PC-9 (cell line): ENCODE measurements at regions not wholly inside any gene's neighbourhood (a gene's known extent, or its start where the extent isn't known, plus 50 kb on each side); places are given as distances from the start of the nearest gene placed in this dataset.

Experiments used
- BruUV-seq: library from RNA; stranded (reverse); fragments of 400-500 nt; replicated peaks from 2 replicates; lab custom pipeline; 2021; lab: Mats Ljungman, UMichigan
- CTCF ChIA-PET: fragments of 300-600 bp; sonication (Branson Sonifier 250); formaldehyde crosslinking; loops from one replicate; lab custom pipeline; 2022; ENCODE audit warnings: antibody characterized with exemption; lab: Charles Lee
- POLR2A ChIA-PET: fragments of 300-600 bp; sonication (Branson Sonifier 250); formaldehyde crosslinking; loops from one replicate; lab custom pipeline; 2022; ENCODE audit warnings: antibody characterized with exemption; ENCODE audit not compliant: unreplicated experiment; lab: Charles Lee
- DNase-seq, 2 experiments: peaks; one replicate each; pipeline versions ENCODE4 v3.0.0 to v3.0.0-alpha.2; 2015 to 2022; ENCODE audit warnings: mixed read lengths in 1 of 2
- H2AFZ ChIP-seq: fragments of 200-600 bp; sonication (generic); 2 replicates; pipeline ENCODE4 v1.8.1; 2017; ENCODE audit warnings: antibody characterized with exemption
- H3F3A ChIP-seq: fragments of 200-600 bp; sonication (generic); 2 replicates; pipeline ENCODE4 v1.8.1; 2017; ENCODE audit warnings: antibody characterized with exemption, mild to moderate bottlenecking, low read depth; ENCODE audit not compliant: insufficient read depth
- H3K27ac ChIP-seq: fragments of 200-600 bp; sonication (generic); 2 replicates; pipeline ENCODE4 v1.6.1; 2016; ENCODE audit warnings: mixed run types
- H3K27me3 ChIP-seq: fragments of 200-600 bp; sonication (generic); 2 replicates; pipeline ENCODE4 v1.6.1; 2016; ENCODE audit warnings: low read depth, mixed run types; ENCODE audit not compliant: insufficient read depth
- H3K36me3 ChIP-seq: fragments of 200-600 bp; sonication (generic); 2 replicates; pipeline ENCODE4 v1.6.1; 2016; ENCODE audit warnings: low read depth, mixed run types
- H3K4me1 ChIP-seq: fragments of 200-600 bp; sonication (generic); replicated peaks from 2 replicates; pipeline ENCODE4 v1.6.1; 2016; ENCODE audit warnings: mixed run types; ENCODE audit not compliant: insufficient read depth
- H3K4me2 ChIP-seq: fragments of 200-600 bp; sonication (generic); 2 replicates; pipeline ENCODE4 v1.6.1; 2017; ENCODE audit warnings: mixed run types
- H3K4me3 ChIP-seq: fragments of 200-600 bp; sonication (generic); 2 replicates; pipeline ENCODE4 v1.6.1; 2016; ENCODE audit warnings: mixed run types
- H3K79me2 ChIP-seq: fragments of 200-600 bp; sonication (generic); 2 replicates; pipeline ENCODE4 v1.6.1; 2017; ENCODE audit warnings: low read depth, mixed run types
- H3K9me2 ChIP-seq: fragments of 200-600 bp; sonication (generic); 2 replicates; pipeline ENCODE4 v1.8.1; 2017; ENCODE audit warnings: mild to moderate bottlenecking; ENCODE audit not compliant: insufficient read depth
- H3K9me3 ChIP-seq: fragments of 200-600 bp; sonication (generic); 2 replicates; pipeline ENCODE4 v1.8.1; 2016; ENCODE audit warnings: low read depth; ENCODE audit not compliant: insufficient read depth
- H4K20me1 ChIP-seq: fragments of 200-600 bp; sonication (generic); 2 replicates; pipeline ENCODE4 v1.8.1; 2017; ENCODE audit not compliant: insufficient read depth
- CTCF ChIP-seq: fragments of 200-600 bp; sonication (generic); conservative IDR thresholded peaks from 2 replicates; pipeline ENCODE4 v1.6.1; 2017; ENCODE audit warnings: mixed run types, antibody characterized with exemption, mild to moderate bottlenecking, moderate library complexity
- EZH2 ChIP-seq: fragments of 200-600 bp; sonication (generic); IDR thresholded peaks from 2 replicates; pipeline ENCODE4 v1.8.0; 2017; ENCODE audit warnings: antibody characterized with exemption, low read depth
- intact Hi-C: fragments of 100-400 bp; cut with micrococcal nuclease; formaldehyde crosslinking; loops from one replicate; pipeline ENCODE4 v1.10.0; 2022; ENCODE audit not compliant: unreplicated experiment

- no peak for DNase-seq
- H3K79me2 ChIP-seq, result no peaks in the 10 kb centered on the region
- peaks cover 14% of the 10 kb centered on the region; the same call in 1 of the 2 replicates for H3K27me3 ChIP-seq
- H3K4me2 ChIP-seq, result no peak overlapping the region
- no peaks in the 10 kb centered on the region for H3K4me1 ChIP-seq
- no peaks in the 10 kb centered on the region for H3K9me3 ChIP-seq
- no peaks in the 10 kb centered on the region for H3K9me2 ChIP-seq
- no peak overlapping the region for H3K4me3 ChIP-seq
- no peaks in the 10 kb centered on the region for H4K20me1 ChIP-seq
- no peak for TF ChIP-seq EZH2
- no peak for TF ChIP-seq CTCF
- H3K27ac ChIP-seq, result no peak overlapping the region
- POLR2A ChIA-PET, result no interaction called here
- no peak overlapping the region for H2AFZ ChIP-seq
- no peaks in the 10 kb centered on the region for H3F3A ChIP-seq
- CTCF ChIA-PET, result no interaction called here
- intact Hi-C loops, result no loop called here
- no TSS peak for BruUV-seq
- no peaks in the 10 kb centered on the region for H3K36me3 ChIP-seq
These were observed 366.3 kb downstream of the NPIPA8 start for GRCh38 chr16:17970157-17970765.

GRCh38 chr16:17965133-17965900 is 371.2 kb downstream of the NPIPA8 start:
- no peaks in the 10 kb centered on the region for H3K9me2 ChIP-seq
- CTCF ChIA-PET, result no interaction called here
- TF ChIP-seq EZH2, result no peak
- TF ChIP-seq CTCF, result no peak
- H3F3A ChIP-seq, result no peaks in the 10 kb centered on the region
- no peak overlapping the region for H3K4me3 ChIP-seq
- no TSS peak for BruUV-seq
- POLR2A ChIA-PET, result no interaction called here
- no peaks in the 10 kb centered on the region for H3K4me1 ChIP-seq
- H3K27me3 ChIP-seq, result peaks cover 24% of the 10 kb centered on the region
- H3K27ac ChIP-seq, result no peak overlapping the region
- H3K36me3 ChIP-seq, result no peaks in the 10 kb centered on the region
- no peak for DNase-seq
- no peak overlapping the region for H3K4me2 ChIP-seq
- no peaks in the 10 kb centered on the region for H3K79me2 ChIP-seq
- H4K20me1 ChIP-seq, result no peaks in the 10 kb centered on the region
- intact Hi-C loops, result no loop called here
- H2AFZ ChIP-seq, result no peak overlapping the region
- no peaks in the 10 kb centered on the region for H3K9me3 ChIP-seq

- no peaks in the 10 kb centered on the region for H3K36me3 ChIP-seq
- no peaks in the 10 kb centered on the region for H3K9me2 ChIP-seq
- H3K27ac ChIP-seq, result no peak overlapping the region
- no peaks in the 10 kb centered on the region for H3K9me3 ChIP-seq
- H2AFZ ChIP-seq, result no peak overlapping the region
- TF ChIP-seq CTCF (no peak), EZH2 (no peak)
- H3K4me3 ChIP-seq, result no peak overlapping the region
- no peaks in the 10 kb centered on the region for H3K4me1 ChIP-seq
- POLR2A ChIA-PET, result interaction anchor here (0.7 kb wide), 1 partner anchor 1108 kb away, joined by 6 read pairs; no protein-coding TSS in a partner anchor
- H3K4me2 ChIP-seq, result no peak overlapping the region
- no peaks in the 10 kb centered on the region for H4K20me1 ChIP-seq
- no TSS peak for BruUV-seq
- no peak for DNase-seq
- H3K79me2 ChIP-seq, result no peaks in the 10 kb centered on the region
- no peaks in the 10 kb centered on the region for H3F3A ChIP-seq
- peaks cover 20% of the 10 kb centered on the region for H3K27me3 ChIP-seq
- intact Hi-C loops, result no loop called here
- CTCF ChIA-PET, result no interaction called here
These were observed 372.3 kb downstream of the NPIPA8 start for GRCh38 chr16:17964196-17964595.
